OCI-LY3 (cell line): ENCODE measurements at regions not wholly inside any gene's neighbourhood (a gene's known extent, or its start where the extent isn't known, plus 50 kb on each side); places are given as distances from the start of the nearest gene placed in this dataset.

Experiments used
- CTCF ChIP-seq: fragments of 200-600, 300-600 bp; sonication (generic); IDR thresholded peaks from 2 replicates; pipeline ENCODE4 v1.5.1; 2014; ENCODE audit warnings: antibody characterized with exemption, low read length, low read depth
- EZH2phosphoT487 ChIP-seq: fragments of 200-600 bp; shearing (Covaris generic); IDR thresholded peaks from 2 replicates; pipeline ENCODE4 v1.6.1; 2018; ENCODE audit warnings: antibody characterized with exemption, mixed run types, low read depth

- TF ChIP-seq CTCF, result no peak
- TF ChIP-seq EZH2phosphoT487, result no peak
Observed at GRCh38 chr10:33496096-33496495, 161.6 kb upstream of the NRP1 start.
